CD14-positive monocyte (primary cell): ENCODE measurements at regions not wholly inside any gene's neighbourhood (a gene's known extent, or its start where the extent isn't known, plus 50 kb on each side); places are given as distances from the start of the nearest gene placed in this dataset.

Experiments
- DNase-seq, 3 donors: peaks; one replicate each; pipeline ENCODE4 v3.0.0-alpha.2; 2011 to 2022
- H2AFZ ChIP-seq: 2 replicates; pipeline ENCODE4 v1.6.0; 2012; ENCODE audit warnings: mild to moderate bottlenecking, low read depth, low read length, inconsistent platforms; ENCODE audit not compliant: insufficient read depth, poor library complexity, severe bottlenecking
- H3K27ac ChIP-seq, 2 donors: 1 replicate in 1 of 2; 2 replicates in 1 of 2; pipeline ENCODE4 v1.5.1; 2012 to 2013; ENCODE audit warnings: low read length in 2 of 2, control low read depth in 1 of 2, inconsistent platforms in 1 of 2, low read depth in 1 of 2, mild to moderate bottlenecking in 1 of 2
- H3K27me3 ChIP-seq, 2 donors: one replicate each; pipeline versions ENCODE4 v1.6.0 to v1.6.1; 2011 to 2013; ENCODE audit warnings: low read length in 2 of 2; ENCODE audit not compliant: control insufficient read depth in 2 of 2, insufficient read depth in 2 of 2
- H3K36me3 ChIP-seq, 2 donors: replicated peaks in 1 of 2; 1 replicate in 1 of 2; 2 replicates in 1 of 2; pipeline versions ENCODE4 v1.5.1 to v1.6.1; 2012 to 2013; ENCODE audit warnings: low read length in 2 of 2, control low read depth in 1 of 2, inconsistent platforms in 1 of 2, mild to moderate bottlenecking in 1 of 2; ENCODE audit not compliant: insufficient read depth in 2 of 2, control insufficient read depth in 1 of 2
- H3K4me1 ChIP-seq, 2 donors: 1 replicate in 1 of 2; 2 replicates in 1 of 2; pipeline versions ENCODE4 v1.5.1 to v1.6.1; 2012 to 2013; ENCODE audit warnings: low read length in 2 of 2, control low read depth in 1 of 2, inconsistent platforms in 1 of 2, mild to moderate bottlenecking in 1 of 2, moderate library complexity in 1 of 2; ENCODE audit not compliant: insufficient read depth in 2 of 2, control insufficient read depth in 1 of 2
- H3K4me2 ChIP-seq: replicated peaks from 2 replicates; pipeline ENCODE3; 2012; ENCODE audit warnings: low read length, moderate library complexity, mild to moderate bottlenecking; ENCODE audit not compliant: poor library complexity, severe bottlenecking; ENCODE audit errors: extremely low read depth
- H3K4me3 ChIP-seq, 3 experiments: fragments of 200-600 bp in 1 of 3; sonication (generic) in 1 of 3; replicated peaks in 1 of 3; 1 replicate in 2 of 3; 2 replicates in 1 of 3; pipeline ENCODE4 v1.5.1; 2011 to 2013; ENCODE audit warnings: low read length in 3 of 3, mild to moderate bottlenecking in 3 of 3, control low read depth in 2 of 3, low read depth in 2 of 3, inconsistent platforms in 1 of 3, moderate library complexity in 1 of 3
- H3K79me2 ChIP-seq: 2 replicates; pipeline ENCODE4 v1.6.0; 2012; ENCODE audit warnings: mild to moderate bottlenecking, control low read depth, inconsistent platforms, low read length, moderate library complexity; ENCODE audit not compliant: insufficient read depth
- H3K9ac ChIP-seq: 2 replicates; pipeline ENCODE4 v1.6.0; 2017; ENCODE audit warnings: low read length, mild to moderate bottlenecking; ENCODE audit not compliant: insufficient read depth, poor library complexity, severe bottlenecking
- H3K9me3 ChIP-seq, 2 donors: replicated peaks in 1 of 2; 1 replicate in 1 of 2; 2 replicates in 1 of 2; pipeline versions ENCODE4 v1.5.1 to v1.6.1; 2012 to 2013; ENCODE audit warnings: low read length in 2 of 2, control low read depth in 1 of 2; ENCODE audit not compliant: control insufficient read depth in 1 of 2, insufficient read depth in 1 of 2
- H4K20me1 ChIP-seq: 2 replicates; pipeline ENCODE4 v1.6.0; 2012; ENCODE audit warnings: mild to moderate bottlenecking, low read length, control low read depth, moderate library complexity; ENCODE audit not compliant: insufficient read depth
- H3K27ac Mint-ChIP-seq, 7 donors: one replicate each; pipeline ENCODE4 v1.8.0; 2020; ENCODE audit warnings: mild to moderate bottlenecking in 7 of 7, mixed read lengths in 7 of 7, moderate library complexity in 6 of 7, inconsistent platforms in 2 of 7
- H3K27me3 Mint-ChIP-seq, 3 donors: one replicate each; pipeline ENCODE4 v1.8.0; 2021 to 2022; ENCODE audit warnings: low read depth in 3 of 3, mild to moderate bottlenecking in 3 of 3, mixed read lengths in 3 of 3, moderate library complexity in 3 of 3, inconsistent platforms in 1 of 3
- H3K36me3 Mint-ChIP-seq, 2 donors: one replicate each; pipeline ENCODE4 v1.8.0; 2020; ENCODE audit warnings: mixed read lengths in 2 of 2, inconsistent platforms in 1 of 2, mild to moderate bottlenecking in 1 of 2
- H3K4me1 Mint-ChIP-seq: one replicate; pipeline ENCODE4 v1.8.0; 2020; ENCODE audit warnings: mild to moderate bottlenecking, mixed read lengths
- H3K4me3 Mint-ChIP-seq, 2 donors: one replicate each; pipeline ENCODE4 v1.8.0; 2020; ENCODE audit warnings: mild to moderate bottlenecking in 2 of 2, mixed read lengths in 2 of 2, moderate library complexity in 1 of 2
- H3K9me3 Mint-ChIP-seq, 7 donors: one replicate each; pipeline ENCODE4 v1.8.0; 2020 to 2022; ENCODE audit warnings: mixed read lengths in 7 of 7, mild to moderate bottlenecking in 6 of 7, moderate library complexity in 6 of 7, inconsistent platforms in 2 of 7
- CTCF ChIP-seq: fragments of 200-600 bp; IDR thresholded peaks from one replicate; pipeline ENCODE4 v1.8.0; 2022; ENCODE audit warnings: antibody characterized with exemption, mild to moderate bottlenecking
- WGBS: methylation state at CpG from one replicate; pipeline ENCODE4 v1.1.5; 2013; ENCODE audit warnings: missing lambda C conversion rate; ENCODE audit not compliant: insufficient coverage; 5-methylcytosine and 5-hydroxymethylcytosine counted together
- intact Hi-C, 2 donors: fragments of 100-400 bp; cut with micrococcal nuclease; formaldehyde crosslinking; loops; one replicate each; pipeline versions ENCODE4 v1.15.0 to v1.15.1; 2023

GRCh38 chr21:20592463-20592862 is 405.7 kb upstream of the NCAM2 start:
- Mint-ChIP-seq H3K4me3 (no peak overlapping the region), H3K9me3 (peaks cover 2 to 18% (median 10%) of the 10 kb centered on the region in 7 donors), H3K27me3 (no peaks in the 10 kb centered on the region), H3K27ac (no peak overlapping the region), H3K36me3 (no peaks in the 10 kb centered on the region), H3K4me1 (no peaks in the 10 kb centered on the region)
- H3K9me3 ChIP-seq = peaks cover 3 to 5% of the 10 kb centered on the region in 2 donors
- intact Hi-C loops = no loop called here
- no peak overlapping the region for H3K4me2 ChIP-seq
- no peak overlapping the region for H3K4me3 ChIP-seq
- DNase-seq = no peak
- no peak overlapping the region for H2AFZ ChIP-seq
- no peaks in the 10 kb centered on the region for H4K20me1 ChIP-seq
- H3K79me2 ChIP-seq = no peaks in the 10 kb centered on the region
- H3K9ac ChIP-seq = no peak overlapping the region
- H3K27ac ChIP-seq = no peak overlapping the region
- H3K27me3 ChIP-seq = no peaks in the 10 kb centered on the region
- H3K4me1 ChIP-seq = no peaks in the 10 kb centered on the region
- H3K36me3 ChIP-seq = no peaks in the 10 kb centered on the region
- TF ChIP-seq CTCF = no peak

GRCh38 chr21:20603236-20603635 is 395.0 kb upstream of the NCAM2 start:
- H3K4me3 Mint-ChIP-seq = no peak overlapping the region
- H3K36me3 Mint-ChIP-seq = no peaks in the 10 kb centered on the region
- Histone ChIP-seq H3K27me3 (no peaks in the 10 kb centered on the region), H3K4me2 (no peak overlapping the region), H3K27ac (no peak overlapping the region), H2AFZ (no peak overlapping the region), H3K79me2 (no peaks in the 10 kb centered on the region), H3K36me3 (no peaks in the 10 kb centered on the region), H3K9me3 (peaks cover 9 to 13% of the 10 kb centered on the region in 2 donors), H4K20me1 (no peaks in the 10 kb centered on the region), H3K4me3 (no peak overlapping the region), H3K4me1 (no peaks in the 10 kb centered on the region), H3K9ac (no peak overlapping the region)
- no peaks in the 10 kb centered on the region for H3K4me1 Mint-ChIP-seq
- H3K27ac Mint-ChIP-seq = no peak overlapping the region
- TF ChIP-seq CTCF = no peak
- no peak for DNase-seq
- H3K9me3 Mint-ChIP-seq = peaks cover 0 to 14% (median 4%) of the 10 kb centered on the region in 7 donors
- H3K27me3 Mint-ChIP-seq = no peaks in the 10 kb centered on the region
- WGBS = 94% methylated on average over 3 of the region's 3 CpGs
- intact Hi-C loops = no loop called here
